ENCODE measurements at regions not wholly inside any gene's neighbourhood (a gene's known extent, or its start where the extent isn't known, plus 50 kb on each side); places are given as distances from the start of the nearest gene placed in this dataset.

GRCh38 chr5:173450188-173450587, 122.0 kb upstream of the STC2 start:
- Histone ChIP-seq H3K9ac (ENCODE audit: low read depth, low read length) (no peak overlapping the region), H3K27me3 (ENCODE audit: insufficient read depth, low read length) (no peaks in the 10 kb centered on the region), H3K9me3 (ENCODE audit: insufficient read depth, low read depth, low read length) (peaks cover 4% of the 10 kb centered on the region; the same call in 1 of the 2 replicates), H3K4me3 (ENCODE audit: low read length) (no peak overlapping the region), H3K36me3 (ENCODE audit: insufficient read depth, low read length) (no peaks in the 10 kb centered on the region), H3K27ac (ENCODE audit: low read depth, low read length) (no peak overlapping the region), H3K4me1 (ENCODE audit: insufficient read depth, low read length) (no peaks in the 10 kb centered on the region)
- WGBS = 94% methylated on average over 6 of the region's 7 CpGs

GRCh38 chr5:173448856-173449255, 120.6 kb upstream of the STC2 start:
- H3K36me3 ChIP-seq (ENCODE audit: insufficient read depth, low read length) = no peaks in the 10 kb centered on the region
- no peak overlapping the region for H3K4me3 ChIP-seq (ENCODE audit: low read length)
- WGBS = 89% methylated on average over 6 of the region's 6 CpGs
- no peak overlapping the region for H3K27ac ChIP-seq (ENCODE audit: low read depth, low read length)
- no peaks in the 10 kb centered on the region for H3K4me1 ChIP-seq (ENCODE audit: insufficient read depth, low read length)
- H3K9ac ChIP-seq (ENCODE audit: low read depth, low read length) = no peak overlapping the region
- H3K27me3 ChIP-seq (ENCODE audit: insufficient read depth, low read length) = no peaks in the 10 kb centered on the region
- H3K9me3 ChIP-seq (ENCODE audit: insufficient read depth, low read depth, low read length) = peaks cover 4% of the 10 kb centered on the region; the same call in 1 of the 2 replicates

GRCh38 chr5:173443971-173444370, 115.8 kb upstream of the STC2 start:
- Histone ChIP-seq H3K36me3 (ENCODE audit: insufficient read depth, low read length) (no peaks in the 10 kb centered on the region), H3K9ac (ENCODE audit: low read depth, low read length) (no peak overlapping the region), H3K27me3 (ENCODE audit: insufficient read depth, low read length) (no peaks in the 10 kb centered on the region), H3K4me1 (ENCODE audit: insufficient read depth, low read length) (no peaks in the 10 kb centered on the region), H3K27ac (ENCODE audit: low read depth, low read length) (no peak overlapping the region), H3K4me3 (ENCODE audit: low read length) (no peak overlapping the region), H3K9me3 (ENCODE audit: insufficient read depth, low read depth, low read length) (no peaks in the 10 kb centered on the region)
- WGBS = 94% methylated on average over 4 of the region's 4 CpGs

GRCh38 chr5:173441053-173441628, 112.9 kb upstream of the STC2 start:
- Histone ChIP-seq H3K9me3 (ENCODE audit: insufficient read depth, low read depth, low read length) (no peaks in the 10 kb centered on the region), H3K9ac (ENCODE audit: low read depth, low read length) (no peak overlapping the region), H3K36me3 (ENCODE audit: insufficient read depth, low read length) (no peaks in the 10 kb centered on the region), H3K4me1 (ENCODE audit: insufficient read depth, low read length) (no peaks in the 10 kb centered on the region), H3K27ac (ENCODE audit: low read depth, low read length) (no peak overlapping the region), H3K27me3 (ENCODE audit: insufficient read depth, low read length) (no peaks in the 10 kb centered on the region), H3K4me3 (ENCODE audit: low read length) (no peak overlapping the region)
- 71% methylated on average over 3 of the region's 4 CpGs for WGBS

- no peak overlapping the region for H3K9ac ChIP-seq (ENCODE audit: low read depth, low read length)
- no peaks in the 10 kb centered on the region; the same call in 1 of the 2 replicates for H3K27me3 ChIP-seq (ENCODE audit: insufficient read depth, low read length)
- 94% methylated on average over 1 of the region's 1 CpG for WGBS
- no peak overlapping the region for H3K4me3 ChIP-seq (ENCODE audit: low read length)
- peaks cover 3% of the 10 kb centered on the region; the same call in 1 of the 2 replicates for H3K4me1 ChIP-seq (ENCODE audit: insufficient read depth, low read length)
- no peak overlapping the region for H3K27ac ChIP-seq (ENCODE audit: low read depth, low read length)
- no peaks in the 10 kb centered on the region for H3K36me3 ChIP-seq (ENCODE audit: insufficient read depth, low read length)
- no peaks in the 10 kb centered on the region for H3K9me3 ChIP-seq (ENCODE audit: insufficient read depth, low read depth, low read length)
Measured at GRCh38 chr5:173438951-173439350, 110.7 kb upstream of the STC2 start.

- H3K27me3 ChIP-seq (ENCODE audit: insufficient read depth, low read length) = no peaks in the 10 kb centered on the region; the same call in 1 of the 2 replicates
- no peak overlapping the region for H3K9ac ChIP-seq (ENCODE audit: low read depth, low read length)
- no peaks in the 10 kb centered on the region for H3K36me3 ChIP-seq (ENCODE audit: insufficient read depth, low read length)
- H3K4me3 ChIP-seq (ENCODE audit: low read length) = no peak overlapping the region
- H3K4me1 ChIP-seq (ENCODE audit: insufficient read depth, low read length) = peaks cover 3% of the 10 kb centered on the region; the same call in 1 of the 2 replicates
- no peaks in the 10 kb centered on the region for H3K9me3 ChIP-seq (ENCODE audit: insufficient read depth, low read depth, low read length)
- WGBS = 86% methylated on average over 15 of the region's 15 CpGs
- H3K27ac ChIP-seq (ENCODE audit: low read depth, low read length) = no peak overlapping the region
Measured at GRCh38 chr5:173435447-173435846, 107.2 kb upstream of the STC2 start.

- Histone ChIP-seq H3K36me3 (ENCODE audit: insufficient read depth, low read length) (no peaks in the 10 kb centered on the region), H3K4me1 (ENCODE audit: insufficient read depth, low read length) (peaks cover 3% of the 10 kb centered on the region; the same call in 1 of the 2 replicates), H3K9me3 (ENCODE audit: insufficient read depth, low read depth, low read length) (no peaks in the 10 kb centered on the region), H3K27ac (ENCODE audit: low read depth, low read length) (no peak overlapping the region), H3K27me3 (ENCODE audit: insufficient read depth, low read length) (no peaks in the 10 kb centered on the region; the same call in 1 of the 2 replicates), H3K4me3 (ENCODE audit: low read length) (no peak overlapping the region), H3K9ac (ENCODE audit: low read depth, low read length) (no peak overlapping the region)
- 93% methylated on average over 5 of the region's 5 CpGs for WGBS
Measured at GRCh38 chr5:173434270-173434669, 106.1 kb upstream of the STC2 start.

- H3K9ac ChIP-seq (ENCODE audit: low read depth, low read length) = no peak overlapping the region
- H3K36me3 ChIP-seq (ENCODE audit: insufficient read depth, low read length) = no peaks in the 10 kb centered on the region
- peaks cover 2% of the 10 kb centered on the region; the same call in 1 of the 2 replicates for H3K4me1 ChIP-seq (ENCODE audit: insufficient read depth, low read length)
- H3K9me3 ChIP-seq (ENCODE audit: insufficient read depth, low read depth, low read length) = no peaks in the 10 kb centered on the region
- no peak overlapping the region for H3K4me3 ChIP-seq (ENCODE audit: low read length)
- 90% methylated on average over 2 of the region's 2 CpGs for WGBS
- no peaks in the 10 kb centered on the region; the same call in 1 of the 2 replicates for H3K27me3 ChIP-seq (ENCODE audit: insufficient read depth, low read length)
- no peak overlapping the region for H3K27ac ChIP-seq (ENCODE audit: low read depth, low read length)
Measured at GRCh38 chr5:173430394-173430793, 102.2 kb upstream of the STC2 start.

- H3K4me3 ChIP-seq (ENCODE audit: low read length) = no peak overlapping the region
- H3K9ac ChIP-seq (ENCODE audit: low read depth, low read length) = no peak overlapping the region
- H3K27ac ChIP-seq (ENCODE audit: low read depth, low read length) = no peak overlapping the region
- H3K4me1 ChIP-seq (ENCODE audit: insufficient read depth, low read length) = no peaks in the 10 kb centered on the region
- H3K27me3 ChIP-seq (ENCODE audit: insufficient read depth, low read length) = no peaks in the 10 kb centered on the region
- whole genome bisulfite sequencing = 90% methylated on average over 3 of the region's 3 CpGs
- no peaks in the 10 kb centered on the region for H3K9me3 ChIP-seq (ENCODE audit: insufficient read depth, low read depth, low read length)
- H3K36me3 ChIP-seq (ENCODE audit: insufficient read depth, low read length) = no peaks in the 10 kb centered on the region
Measured at GRCh38 chr5:173429489-173430150, 101.4 kb upstream of the STC2 start.

- H3K4me3 ChIP-seq (ENCODE audit: low read length) = no peak overlapping the region
- H3K27ac ChIP-seq (ENCODE audit: low read depth, low read length) = no peak overlapping the region
- no peaks in the 10 kb centered on the region for H3K36me3 ChIP-seq (ENCODE audit: insufficient read depth, low read length)
- 89% methylated on average over 7 of the region's 7 CpGs for WGBS
- H3K9me3 ChIP-seq (ENCODE audit: insufficient read depth, low read depth, low read length) = peaks cover 4% of the 10 kb centered on the region; the same call in 1 of the 2 replicates
- H3K9ac ChIP-seq (ENCODE audit: low read depth, low read length) = no peak overlapping the region
- no peaks in the 10 kb centered on the region for H3K27me3 ChIP-seq (ENCODE audit: insufficient read depth, low read length)
- H3K4me1 ChIP-seq (ENCODE audit: insufficient read depth, low read length) = no peaks in the 10 kb centered on the region
Measured at GRCh38 chr5:173423452-173424117, 95.4 kb upstream of the STC2 start.

- no peak overlapping the region for H3K4me3 ChIP-seq (ENCODE audit: low read length)
- peaks cover 7% of the 10 kb centered on the region; the same call in 1 of the 2 replicates for H3K9me3 ChIP-seq (ENCODE audit: insufficient read depth, low read depth, low read length)
- no peak overlapping the region for H3K9ac ChIP-seq (ENCODE audit: low read depth, low read length)
- H3K27me3 ChIP-seq (ENCODE audit: insufficient read depth, low read length) = no peaks in the 10 kb centered on the region
- H3K4me1 ChIP-seq (ENCODE audit: insufficient read depth, low read length) = no peaks in the 10 kb centered on the region
- WGBS = 86% methylated on average over 11 of the region's 11 CpGs
- H3K27ac ChIP-seq (ENCODE audit: low read depth, low read length) = no peak overlapping the region
- H3K36me3 ChIP-seq (ENCODE audit: insufficient read depth, low read length) = no peaks in the 10 kb centered on the region
Measured at GRCh38 chr5:173420108-173420507, 91.9 kb upstream of the STC2 start.
